Uterus (tissue), 2 donors: ENCODE measurements at regions not wholly inside any gene's neighbourhood (a gene's known extent, or its start where the extent isn't known, plus 50 kb on each side); places are given as distances from the start of the nearest gene placed in this dataset.

ENCODE experiments used
- POLR2A ChIP-seq, 2 donors: fragments of 450-650 bp; IDR thresholded peaks; one replicate each; pipeline ENCODE4 v1.6.1; 2016; ENCODE audit warnings: antibody characterized with exemption in 2 of 2, mild to moderate bottlenecking in 1 of 2, moderate library complexity in 1 of 2
- TF ChIP-seq, protein P1 (sequence below), 4 experiments: fragments of 200-600 bp in 2 of 4; fragments of 450-650 bp in 2 of 4; sonication (generic) in 2 of 4; IDR thresholded peaks; one replicate each; pipeline ENCODE4 v1.5.1; 2016 to 2019; ENCODE audit warnings: antibody characterized with exemption in 4 of 4, mild to moderate bottlenecking in 2 of 4, moderate library complexity in 1 of 4

- TF ChIP-seq, protein P1, sequence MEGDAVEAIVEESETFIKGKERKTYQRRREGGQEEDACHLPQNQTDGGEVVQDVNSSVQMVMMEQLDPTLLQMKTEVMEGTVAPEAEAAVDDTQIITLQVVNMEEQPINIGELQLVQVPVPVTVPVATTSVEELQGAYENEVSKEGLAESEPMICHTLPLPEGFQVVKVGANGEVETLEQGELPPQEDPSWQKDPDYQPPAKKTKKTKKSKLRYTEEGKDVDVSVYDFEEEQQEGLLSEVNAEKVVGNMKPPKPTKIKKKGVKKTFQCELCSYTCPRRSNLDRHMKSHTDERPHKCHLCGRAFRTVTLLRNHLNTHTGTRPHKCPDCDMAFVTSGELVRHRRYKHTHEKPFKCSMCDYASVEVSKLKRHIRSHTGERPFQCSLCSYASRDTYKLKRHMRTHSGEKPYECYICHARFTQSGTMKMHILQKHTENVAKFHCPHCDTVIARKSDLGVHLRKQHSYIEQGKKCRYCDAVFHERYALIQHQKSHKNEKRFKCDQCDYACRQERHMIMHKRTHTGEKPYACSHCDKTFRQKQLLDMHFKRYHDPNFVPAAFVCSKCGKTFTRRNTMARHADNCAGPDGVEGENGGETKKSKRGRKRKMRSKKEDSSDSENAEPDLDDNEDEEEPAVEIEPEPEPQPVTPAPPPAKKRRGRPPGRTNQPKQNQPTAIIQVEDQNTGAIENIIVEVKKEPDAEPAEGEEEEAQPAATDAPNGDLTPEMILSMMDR (IDR thresholded peaks at IDR 0.05) = no peak
- TF ChIP-seq POLR2A (IDR thresholded peaks at IDR 0.05) = no peak
Observed at GRCh38 chr4:181365671-181366070, 877.5 kb upstream of the TENM3 start.
